ENCODE measurements at regions not wholly inside any gene's neighbourhood (a gene's known extent, or its start where the extent isn't known, plus 50 kb on each side); places are given as distances from the start of the nearest gene placed in this dataset.
A peak's percentile ranks its signal among the peaks of the same experiment; 100 is the strongest.

DNA sequence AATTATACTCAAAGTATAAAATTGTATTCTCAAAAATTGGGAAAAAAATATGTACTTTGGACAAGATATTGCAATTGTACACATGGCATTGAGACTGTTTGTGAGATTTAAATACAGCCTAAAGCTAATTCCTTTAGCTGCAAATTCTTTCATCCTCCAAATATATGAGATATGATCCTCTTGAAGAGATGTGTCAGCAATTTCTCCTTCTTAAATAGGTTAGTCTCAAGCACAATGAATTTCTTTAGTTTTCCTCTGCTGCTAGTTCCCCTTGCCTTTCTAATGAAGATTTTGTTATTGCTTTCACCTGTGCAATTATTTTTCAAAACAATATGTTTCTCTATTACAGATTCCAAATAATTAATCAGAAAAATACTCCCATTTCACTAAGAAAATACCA, 153.4 kb upstream of the GULP1 start:
- no peak overlapping the region for H2AK9ac ChIP-seq (replicated peaks; ENCODE audit: low read depth, low read length, poor library complexity)
- H2AK5ac ChIP-seq (ENCODE audit: low read depth, low read length), result no peak overlapping the region
- no peak overlapping the region for H3K18ac ChIP-seq (ENCODE audit: low read depth, low read length)
- no peak overlapping the region for H2BK20ac ChIP-seq (ENCODE audit: low read depth, low read length)
- H3K14ac ChIP-seq (replicated peaks; ENCODE audit: low read depth, low read length), result no peak overlapping the region
- in situ Hi-C loops (cut with MboI; ENCODE audit: low sequenced_read_pairs), result no loop called here
- no peak overlapping the region for H2BK5ac ChIP-seq (ENCODE audit: low read depth, low read length, poor library complexity, severe bottlenecking)
- H2BK15ac ChIP-seq (ENCODE audit: low read depth, low read length), result no peak overlapping the region
- CTCF ChIA-PET, result no interaction called here
- intact Hi-C loops (cut with micrococcal nuclease), result no loop called here
- H4K5ac ChIP-seq (ENCODE audit: low read depth, low read length), result no peak overlapping the region
- no peak overlapping the region for H3K56ac ChIP-seq (ENCODE audit: extremely low read depth, insufficient read depth, low read length)
- no peak overlapping the region for H4K8ac ChIP-seq (ENCODE audit: low read depth in 2 of 2, low read length in 2 of 2)
- ATAC-seq (ENCODE audit: low read depth), result no peak
- dilution Hi-C loops (cut with HindIII; ENCODE audit: low sequenced_read_pairs, unreplicated experiment), result no loop called here
- H3K9me1 ChIP-seq (ENCODE audit: insufficient read depth, low read length), result no peaks in the 10 kb centered on the region
- no peak for TF ChIP-seq CEBPB (IDR thresholded peaks at IDR 0.05; ENCODE audit: low read depth, low read length)
- peak; percentile 45; the same call in 1 of the 2 replicates for TF ChIP-seq MAFK (IDR thresholded peaks at IDR 0.05; ENCODE audit: low read depth, low read length)
- H2BK120ac ChIP-seq (ENCODE audit: low read depth, low read length), result no peak overlapping the region
- no peak overlapping the region for H3K27ac ChIP-seq (ENCODE audit: insufficient read depth, low read length)
- no peaks in the 10 kb centered on the region for H3K4me1 ChIP-seq (ENCODE audit: control insufficient read depth, insufficient read depth, low read length)
- H3K27me3 ChIP-seq (ENCODE audit: control insufficient read depth, insufficient read depth, low read length), result no peaks in the 10 kb centered on the region
- H3K4me3 ChIP-seq (ENCODE audit: insufficient read depth, low read depth, low read length), result no peak overlapping the region
- H3K4me2 ChIP-seq (ENCODE audit: low read depth, low read length), result no peak overlapping the region
- BruUV-seq (replicated peaks), result no TSS peak
- H3K36me3 ChIP-seq (ENCODE audit: control insufficient read depth, insufficient read depth, low read length), result no peaks in the 10 kb centered on the region
- H3K4ac ChIP-seq (ENCODE audit: low read depth, low read length), result no peak overlapping the region
- H3K9ac ChIP-seq (ENCODE audit: low read depth, low read length), result no peak overlapping the region
- H3K9me3 ChIP-seq (ENCODE audit: control insufficient read depth, insufficient read depth, low read length), result no peaks in the 10 kb centered on the region
- H2AFZ ChIP-seq (replicated peaks; ENCODE audit: low read length, poor library complexity), result no peak overlapping the region
- no peak overlapping the region for H4K91ac ChIP-seq (ENCODE audit: insufficient read depth, low read depth, low read length)
- no peaks in the 10 kb centered on the region for H3K79me1 ChIP-seq (ENCODE audit: low read depth in 1 of 2, low read length in 2 of 2)
- DNase-seq, result no peak
- no peaks in the 10 kb centered on the region for H4K20me1 ChIP-seq (ENCODE audit: insufficient read depth, low read length)
- POLR2A ChIA-PET (ENCODE audit: unreplicated experiment), result no interaction called here
- no peak overlapping the region for H3K23ac ChIP-seq (ENCODE audit: low read depth, low read length)
